ENCODE measurements at regions not wholly inside any gene's neighbourhood (a gene's known extent, or its start where the extent isn't known, plus 50 kb on each side); places are given as distances from the start of the nearest gene placed in this dataset.

GRCh38 chr10:8227246-8227645 is 172.8 kb downstream of the GATA3 start:
- no peak for DNase-seq (ENCODE audit: low read depth in 4 of 4, low spot score in 2 of 4)

- no peak for DNase-seq (ENCODE audit: low read depth in 4 of 4, low spot score in 2 of 4)
Measured at GRCh38 chr10:8229153-8229552, 174.7 kb downstream of the GATA3 start.

GRCh38 chr10:8230902-8231301 is 176.4 kb downstream of the GATA3 start:
- no peak for DNase-seq (ENCODE audit: low read depth in 4 of 4, low spot score in 2 of 4)

GRCh38 chr10:8233049-8233448 is 178.6 kb downstream of the GATA3 start:
- DNase-seq (ENCODE audit: low read depth in 4 of 4, low spot score in 2 of 4) = no peak

GRCh38 chr10:8233832-8234259 is 179.4 kb downstream of the GATA3 start:
- no peak for DNase-seq (ENCODE audit: low read depth in 4 of 4, low spot score in 2 of 4)

- DNase-seq (ENCODE audit: low read depth in 4 of 4, low spot score in 2 of 4) = no peak
Measured at GRCh38 chr10:8235253-8236027, 181.0 kb downstream of the GATA3 start.

GRCh38 chr10:8238986-8239385 is 184.5 kb downstream of the GATA3 start:
- no peak for DNase-seq (ENCODE audit: low read depth in 4 of 4, low spot score in 2 of 4)

- DNase-seq (ENCODE audit: low read depth in 4 of 4, low spot score in 2 of 4) = no peak
Measured at GRCh38 chr10:8240861-8241260, 186.4 kb downstream of the GATA3 start.

- no peak for DNase-seq (ENCODE audit: low read depth in 4 of 4, low spot score in 2 of 4)
Measured at GRCh38 chr10:8242295-8242872, 187.9 kb downstream of the GATA3 start.

- DNase-seq (ENCODE audit: low read depth in 4 of 4, low spot score in 2 of 4) = no peak
Measured at GRCh38 chr10:8245131-8245813, 190.8 kb downstream of the GATA3 start.

GRCh38 chr10:8245814-8246142 is 191.3 kb downstream of the GATA3 start:
- no peak for DNase-seq (ENCODE audit: low read depth in 4 of 4, low spot score in 2 of 4)

GRCh38 chr10:8246548-8246947 is 192.1 kb downstream of the GATA3 start:
- DNase-seq (ENCODE audit: low read depth in 4 of 4, low spot score in 2 of 4) = no peak

- DNase-seq (ENCODE audit: low read depth in 4 of 4, low spot score in 2 of 4) = no peak
Measured at GRCh38 chr10:8247191-8247590, 192.7 kb downstream of the GATA3 start.

- no peak for DNase-seq (ENCODE audit: low read depth in 4 of 4, low spot score in 2 of 4)
Measured at GRCh38 chr10:8248868-8249267, 194.4 kb downstream of the GATA3 start.

GRCh38 chr10:8254350-8254749 is 199.9 kb downstream of the GATA3 start:
- DNase-seq (ENCODE audit: low read depth in 4 of 4, low spot score in 2 of 4) = no peak

- no peak for DNase-seq (ENCODE audit: low read depth in 4 of 4, low spot score in 2 of 4)
Measured at GRCh38 chr10:8255301-8255700, 200.8 kb downstream of the GATA3 start.

- DNase-seq (ENCODE audit: low read depth in 4 of 4, low spot score in 2 of 4) = no peak
Measured at GRCh38 chr10:8260645-8261044, 206.2 kb downstream of the GATA3 start.

- DNase-seq (ENCODE audit: low read depth in 4 of 4, low spot score in 2 of 4) = no peak
Measured at GRCh38 chr10:8262317-8262716, 207.8 kb downstream of the GATA3 start.

GRCh38 chr10:8269976-8270375 is 215.5 kb downstream of the GATA3 start:
- no peak for DNase-seq (ENCODE audit: low read depth in 4 of 4, low spot score in 2 of 4)

- DNase-seq (ENCODE audit: low read depth in 4 of 4, low spot score in 2 of 4) = no peak
Measured at GRCh38 chr10:8272794-8273425, 218.4 kb downstream of the GATA3 start.

GRCh38 chr10:8273749-8274148 is 219.3 kb downstream of the GATA3 start:
- DNase-seq (ENCODE audit: low read depth in 4 of 4, low spot score in 2 of 4) = no peak

GRCh38 chr10:8275911-8276310 is 221.4 kb downstream of the GATA3 start:
- DNase-seq (ENCODE audit: low read depth in 4 of 4, low spot score in 2 of 4) = no peak

Measured in left renal cortex interstitium (tissue), 4 donors.